ENCODE measurements at regions not wholly inside any gene's neighbourhood (a gene's known extent, or its start where the extent isn't known, plus 50 kb on each side); places are given as distances from the start of the nearest gene placed in this dataset.

- H3K9me3 ChIP-seq (ENCODE audit: insufficient read depth, low read depth, low read length): peaks cover 3% of the 10 kb centered on the region
- Mint-ChIP-seq H3K27ac (ENCODE audit: unreplicated experiment) (no peak overlapping the region), H3K27me3 (ENCODE audit: low read depth, unreplicated experiment) (peaks cover 3% of the 10 kb centered on the region), H3K9me3 (ENCODE audit: unreplicated experiment) (peaks cover 6% of the 10 kb centered on the region), H3K4me3 (ENCODE audit: unreplicated experiment) (no peak overlapping the region), H3K4me1 (ENCODE audit: low read depth, unreplicated experiment) (peaks cover 4% of the 10 kb centered on the region), H3K36me3 (ENCODE audit: low read depth, unreplicated experiment) (no peaks in the 10 kb centered on the region)
- H3K79me2 ChIP-seq (ENCODE audit: insufficient read depth, low read length): no peaks in the 10 kb centered on the region
- H3K36me3 ChIP-seq (ENCODE audit: insufficient read depth, low read length): no peaks in the 10 kb centered on the region
- FAIRE-seq (no peak), DNase-seq (ENCODE audit: low read depth) (no peak)
- no peak overlapping the region for H2AFZ ChIP-seq (ENCODE audit: low read depth, low read length)
- no peaks in the 10 kb centered on the region for H4K20me1 ChIP-seq (ENCODE audit: insufficient read depth, low read length)
- no peak overlapping the region for H3K4me2 ChIP-seq (ENCODE audit: low read length)
- no peak for TF ChIP-seq EZH2 (IDR thresholded peaks at IDR 0.05; ENCODE audit: insufficient read depth, low read length)
- no peak for TF ChIP-seq CTCF (IDR thresholded peaks at IDR 0.05; ENCODE audit: insufficient read depth, low read depth, low read length)
- no peak overlapping the region for H3K27ac ChIP-seq (ENCODE audit: low read depth, low read length)
- H3K27me3 ChIP-seq (ENCODE audit: insufficient read depth, low read length): no peaks in the 10 kb centered on the region
- no peaks in the 10 kb centered on the region for H3K4me1 ChIP-seq (ENCODE audit: insufficient read depth, low read length)
- H3K9ac ChIP-seq (ENCODE audit: low read length): no peak overlapping the region
- no peak overlapping the region for H3K4me3 ChIP-seq (ENCODE audit: insufficient read depth, low read depth, low read length)
These were observed 86.3 kb upstream of the TOX3 start for GRCh38 chr16:52633230-52633629.

- no peaks in the 10 kb centered on the region for H4K20me1 ChIP-seq (ENCODE audit: insufficient read depth, low read length)
- H3K9me3 Mint-ChIP-seq (ENCODE audit: unreplicated experiment): peaks cover 9% of the 10 kb centered on the region
These were observed 84.8 kb upstream of the TOX3 start for GRCh38 chr16:52631711-52632110.

More at GRCh38 chr16:52631711-52632110, 84.8 kb upstream of the TOX3 start:
- Histone ChIP-seq H3K4me3 (ENCODE audit: insufficient read depth, low read depth, low read length) (no peak overlapping the region), H3K9ac (ENCODE audit: low read length) (no peak overlapping the region), H3K27ac (ENCODE audit: low read depth, low read length) (no peak overlapping the region), H3K27me3 (ENCODE audit: insufficient read depth, low read length) (no peaks in the 10 kb centered on the region), H3K79me2 (ENCODE audit: insufficient read depth, low read length) (no peaks in the 10 kb centered on the region), H3K9me3 (ENCODE audit: insufficient read depth, low read depth, low read length) (peaks cover 3% of the 10 kb centered on the region), H3K4me1 (ENCODE audit: insufficient read depth, low read length) (no peaks in the 10 kb centered on the region), H3K36me3 (ENCODE audit: insufficient read depth, low read length) (no peaks in the 10 kb centered on the region), H3K4me2 (ENCODE audit: low read length) (no peak overlapping the region), H2AFZ (ENCODE audit: low read depth, low read length) (no peak overlapping the region)
- no peaks in the 10 kb centered on the region for H3K27me3 Mint-ChIP-seq (ENCODE audit: low read depth, unreplicated experiment)
- peaks cover 4% of the 10 kb centered on the region for H3K4me1 Mint-ChIP-seq (ENCODE audit: low read depth, unreplicated experiment)
- FAIRE-seq (no peak), DNase-seq (ENCODE audit: low read depth) (no peak)
- H3K27ac Mint-ChIP-seq (ENCODE audit: unreplicated experiment): no peak overlapping the region
- TF ChIP-seq EZH2 (IDR thresholded peaks at IDR 0.05; ENCODE audit: insufficient read depth, low read length) (no peak), CTCF (IDR thresholded peaks at IDR 0.05; ENCODE audit: insufficient read depth, low read depth, low read length) (no peak)
- H3K36me3 Mint-ChIP-seq (ENCODE audit: low read depth, unreplicated experiment): no peaks in the 10 kb centered on the region
- no peak overlapping the region for H3K4me3 Mint-ChIP-seq (ENCODE audit: unreplicated experiment)

Data from astrocyte (in vitro differentiated cells and primary cell).